WTC11 (cell line): ENCODE measurements at regions not wholly inside any gene's neighbourhood (a gene's known extent, or its start where the extent isn't known, plus 50 kb on each side); places are given as distances from the start of the nearest gene placed in this dataset.

ENCODE experiments used
- ATAC-seq: fragments of 200-7000 bp; cut with Tn5 transposase; 2 replicates; pipeline ENCODE4 v1.10.0; 2021; ENCODE audit warnings: mild to moderate bottlenecking, moderate library complexity
- CTCF ChIA-PET: fragments of 300-600 bp; sonication (Branson Sonifier 250); formaldehyde crosslinking; loops from one replicate; lab custom pipeline; 2021; ENCODE audit warnings: antibody characterized with exemption; lab: Charles Lee
- POLR2A ChIA-PET: fragments of 350-600 bp; sonication (Branson Sonifier 250); formaldehyde crosslinking; loops from one replicate; lab custom pipeline; 2021; ENCODE audit warnings: antibody characterized with exemption; lab: Charles Lee
- DNase-seq: peaks from one replicate; pipeline ENCODE4 v3.0.0; 2021; ENCODE audit warnings: low spot score
- H3K27ac Mint-ChIP-seq: 2 replicates; pipeline ENCODE4 v1.8.0; 2021; ENCODE audit warnings: mixed read lengths
- H3K27me3 Mint-ChIP-seq: 2 replicates; pipeline ENCODE4 v1.8.0; 2021; ENCODE audit warnings: low read depth, mild to moderate bottlenecking, moderate library complexity, mixed read lengths
- H3K36me3 Mint-ChIP-seq: 2 replicates; pipeline ENCODE4 v1.8.0; 2021; ENCODE audit warnings: mixed read lengths
- H3K4me1 Mint-ChIP-seq: 2 replicates; pipeline ENCODE4 v1.8.0; 2022; ENCODE audit warnings: mixed read lengths
- H3K4me3 Mint-ChIP-seq: 2 replicates; pipeline ENCODE4 v1.8.0; 2021; ENCODE audit warnings: mild to moderate bottlenecking, moderate library complexity, mixed read lengths
- H3K9me3 Mint-ChIP-seq: 2 replicates; pipeline ENCODE4 v1.8.0; 2021; ENCODE audit warnings: mixed read lengths
- AFF4 ChIP-seq: sonication (generic); formaldehyde crosslinking; IDR thresholded peaks from 2 replicates; pipeline ENCODE4 v1.8.1; 2023; ENCODE audit warnings: mild to moderate bottlenecking, missing genetic modification reagents, borderline replicate concordance
- ELF4 ChIP-seq: sonication (generic); formaldehyde crosslinking; IDR thresholded peaks from 2 replicates; pipeline ENCODE4 v1.8.1; 2022; ENCODE audit warnings: low read depth, mild to moderate bottlenecking, moderate library complexity, missing genetic modification reagents
- GRHL2 ChIP-seq: fragments of 250-450 bp; sonication (Bioruptor Pico); IDR thresholded peaks from 2 replicates; pipeline ENCODE4 v1.8.0; 2022; ENCODE audit warnings: mild to moderate bottlenecking, moderate library complexity; ENCODE audit not compliant: insufficient replicate concordance, severe bottlenecking
- USF1 ChIP-seq: sonication (generic); formaldehyde crosslinking; IDR thresholded peaks from 2 replicates; pipeline ENCODE4 v1.8.0; 2022; ENCODE audit warnings: mild to moderate bottlenecking, missing genetic modification reagents
- ZNF263 ChIP-seq: sonication (generic); formaldehyde crosslinking; IDR thresholded peaks from 2 replicates; pipeline ENCODE4 v1.8.1; 2022; ENCODE audit warnings: low read depth, mild to moderate bottlenecking, moderate library complexity, missing genetic modification reagents
- ZNF425 ChIP-seq: fragments of 250-450 bp; sonication (Bioruptor Pico); conservative IDR thresholded peaks from 2 replicates; pipeline ENCODE4 v1.9.0; 2021; ENCODE audit warnings: mild to moderate bottlenecking
- TF ChIP-seq, protein P1 (sequence below): sonication (generic); formaldehyde crosslinking; IDR thresholded peaks from 2 replicates; pipeline ENCODE4 v1.8.1; 2022; ENCODE audit warnings: low read depth, mild to moderate bottlenecking, moderate library complexity, missing genetic modification reagents, borderline replicate concordance
- TF ChIP-seq, protein P2 (sequence below): sonication (generic); formaldehyde crosslinking; IDR thresholded peaks from 2 replicates; pipeline ENCODE4 v1.8.1; 2022; ENCODE audit warnings: missing genetic modification reagents, borderline replicate concordance
- TF ChIP-seq, protein P3 (sequence below): sonication (generic); formaldehyde crosslinking; IDR thresholded peaks from 2 replicates; pipeline ENCODE4 v1.8.1; 2022; ENCODE audit warnings: low read depth, missing genetic modification reagents, borderline replicate concordance
- TF ChIP-seq, protein P4 (sequence below): sonication (generic); formaldehyde crosslinking; IDR thresholded peaks from 2 replicates; pipeline ENCODE4 v1.8.0; 2023; ENCODE audit warnings: missing genetic modification reagents, mild to moderate bottlenecking, borderline replicate concordance

- ChIA-PET POLR2A (no interaction called here), CTCF (no interaction called here)
- peaks cover 17% of the 10 kb centered on the region for H3K9me3 Mint-ChIP-seq
- no peak for ATAC-seq
- H3K27me3 Mint-ChIP-seq: peaks cover 6% of the 10 kb centered on the region; the same call in 1 of the 2 replicates
- H3K4me1 Mint-ChIP-seq: peaks cover 3% of the 10 kb centered on the region
- no peak overlapping the region for H3K4me3 Mint-ChIP-seq
- peaks cover 4% of the 10 kb centered on the region for H3K36me3 Mint-ChIP-seq
- H3K27ac Mint-ChIP-seq: no peak overlapping the region
- no peak for DNase-seq
- TF ChIP-seq ELF4 (CRISPR knock-in tag): no peak
- no peak for TF ChIP-seq ZNF263 (CRISPR knock-in tag)
- TF ChIP-seq ZNF425 (CRISPR knock-in tag): no peak
- TF ChIP-seq, protein P1, sequence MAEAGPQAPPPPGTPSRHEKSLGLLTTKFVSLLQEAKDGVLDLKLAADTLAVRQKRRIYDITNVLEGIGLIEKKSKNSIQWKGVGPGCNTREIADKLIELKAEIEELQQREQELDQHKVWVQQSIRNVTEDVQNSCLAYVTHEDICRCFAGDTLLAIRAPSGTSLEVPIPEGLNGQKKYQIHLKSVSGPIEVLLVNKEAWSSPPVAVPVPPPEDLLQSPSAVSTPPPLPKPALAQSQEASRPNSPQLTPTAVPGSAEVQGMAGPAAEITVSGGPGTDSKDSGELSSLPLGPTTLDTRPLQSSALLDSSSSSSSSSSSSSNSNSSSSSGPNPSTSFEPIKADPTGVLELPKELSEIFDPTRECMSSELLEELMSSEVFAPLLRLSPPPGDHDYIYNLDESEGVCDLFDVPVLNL: no peak
- TF ChIP-seq USF1 (CRISPR knock-in tag): no peak
- TF ChIP-seq, protein P2, sequence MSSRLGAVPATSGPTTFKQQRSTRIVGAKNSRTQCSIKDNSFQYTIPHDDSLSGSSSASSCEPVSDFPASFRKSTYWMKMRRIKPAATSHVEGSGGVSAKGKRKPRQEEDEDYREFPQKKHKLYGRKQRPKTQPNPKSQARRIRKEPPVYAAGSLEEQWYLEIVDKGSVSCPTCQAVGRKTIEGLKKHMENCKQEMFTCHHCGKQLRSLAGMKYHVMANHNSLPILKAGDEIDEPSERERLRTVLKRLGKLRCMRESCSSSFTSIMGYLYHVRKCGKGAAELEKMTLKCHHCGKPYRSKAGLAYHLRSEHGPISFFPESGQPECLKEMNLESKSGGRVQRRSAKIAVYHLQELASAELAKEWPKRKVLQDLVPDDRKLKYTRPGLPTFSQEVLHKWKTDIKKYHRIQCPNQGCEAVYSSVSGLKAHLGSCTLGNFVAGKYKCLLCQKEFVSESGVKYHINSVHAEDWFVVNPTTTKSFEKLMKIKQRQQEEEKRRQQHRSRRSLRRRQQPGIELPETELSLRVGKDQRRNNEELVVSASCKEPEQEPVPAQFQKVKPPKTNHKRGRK: no peak
- TF ChIP-seq, protein P3, sequence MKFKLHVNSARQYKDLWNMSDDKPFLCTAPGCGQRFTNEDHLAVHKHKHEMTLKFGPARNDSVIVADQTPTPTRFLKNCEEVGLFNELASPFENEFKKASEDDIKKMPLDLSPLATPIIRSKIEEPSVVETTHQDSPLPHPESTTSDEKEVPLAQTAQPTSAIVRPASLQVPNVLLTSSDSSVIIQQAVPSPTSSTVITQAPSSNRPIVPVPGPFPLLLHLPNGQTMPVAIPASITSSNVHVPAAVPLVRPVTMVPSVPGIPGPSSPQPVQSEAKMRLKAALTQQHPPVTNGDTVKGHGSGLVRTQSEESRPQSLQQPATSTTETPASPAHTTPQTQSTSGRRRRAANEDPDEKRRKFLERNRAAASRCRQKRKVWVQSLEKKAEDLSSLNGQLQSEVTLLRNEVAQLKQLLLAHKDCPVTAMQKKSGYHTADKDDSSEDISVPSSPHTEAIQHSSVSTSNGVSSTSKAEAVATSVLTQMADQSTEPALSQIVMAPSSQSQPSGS (CRISPR knock-in tag): no peak
- no peak for TF ChIP-seq AFF4
- TF ChIP-seq, protein P4, sequence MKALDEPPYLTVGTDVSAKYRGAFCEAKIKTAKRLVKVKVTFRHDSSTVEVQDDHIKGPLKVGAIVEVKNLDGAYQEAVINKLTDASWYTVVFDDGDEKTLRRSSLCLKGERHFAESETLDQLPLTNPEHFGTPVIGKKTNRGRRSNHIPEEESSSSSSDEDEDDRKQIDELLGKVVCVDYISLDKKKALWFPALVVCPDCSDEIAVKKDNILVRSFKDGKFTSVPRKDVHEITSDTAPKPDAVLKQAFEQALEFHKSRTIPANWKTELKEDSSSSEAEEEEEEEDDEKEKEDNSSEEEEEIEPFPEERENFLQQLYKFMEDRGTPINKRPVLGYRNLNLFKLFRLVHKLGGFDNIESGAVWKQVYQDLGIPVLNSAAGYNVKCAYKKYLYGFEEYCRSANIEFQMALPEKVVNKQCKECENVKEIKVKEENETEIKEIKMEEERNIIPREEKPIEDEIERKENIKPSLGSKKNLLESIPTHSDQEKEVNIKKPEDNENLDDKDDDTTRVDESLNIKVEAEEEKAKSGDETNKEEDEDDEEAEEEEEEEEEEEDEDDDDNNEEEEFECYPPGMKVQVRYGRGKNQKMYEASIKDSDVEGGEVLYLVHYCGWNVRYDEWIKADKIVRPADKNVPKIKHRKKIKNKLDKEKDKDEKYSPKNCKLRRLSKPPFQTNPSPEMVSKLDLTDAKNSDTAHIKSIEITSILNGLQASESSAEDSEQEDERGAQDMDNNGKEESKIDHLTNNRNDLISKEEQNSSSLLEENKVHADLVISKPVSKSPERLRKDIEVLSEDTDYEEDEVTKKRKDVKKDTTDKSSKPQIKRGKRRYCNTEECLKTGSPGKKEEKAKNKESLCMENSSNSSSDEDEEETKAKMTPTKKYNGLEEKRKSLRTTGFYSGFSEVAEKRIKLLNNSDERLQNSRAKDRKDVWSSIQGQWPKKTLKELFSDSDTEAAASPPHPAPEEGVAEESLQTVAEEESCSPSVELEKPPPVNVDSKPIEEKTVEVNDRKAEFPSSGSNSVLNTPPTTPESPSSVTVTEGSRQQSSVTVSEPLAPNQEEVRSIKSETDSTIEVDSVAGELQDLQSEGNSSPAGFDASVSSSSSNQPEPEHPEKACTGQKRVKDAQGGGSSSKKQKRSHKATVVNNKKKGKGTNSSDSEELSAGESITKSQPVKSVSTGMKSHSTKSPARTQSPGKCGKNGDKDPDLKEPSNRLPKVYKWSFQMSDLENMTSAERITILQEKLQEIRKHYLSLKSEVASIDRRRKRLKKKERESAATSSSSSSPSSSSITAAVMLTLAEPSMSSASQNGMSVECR: no peak
- no peak for TF ChIP-seq GRHL2 (CRISPR knock-in tag)
Measured at GRCh38 chr16:14347706-14348105, 276.6 kb downstream of the MRTFB start.
